KMS-11 (cell line): ENCODE measurements at regions not wholly inside any gene's neighbourhood (a gene's known extent, or its start where the extent isn't known, plus 50 kb on each side); places are given as distances from the start of the nearest gene placed in this dataset.

Experiments
- H2AFZ ChIP-seq: fragments of 200-600 bp; sonication (generic); 2 replicates; pipeline ENCODE4 v1.6.1; 2016; ENCODE audit warnings: antibody characterized with exemption, mixed run types, low read depth
- H3K27ac ChIP-seq: fragments of 200-600 bp; sonication (generic); 2 replicates; pipeline ENCODE4 v1.6.1; 2016; ENCODE audit warnings: mild to moderate bottlenecking, mixed run types
- H3K27me3 ChIP-seq: fragments of 200-600 bp; sonication (generic); 2 replicates; pipeline ENCODE4 v1.6.1; 2017; ENCODE audit warnings: mild to moderate bottlenecking, low read depth, mixed run types, moderate library complexity; ENCODE audit not compliant: insufficient read depth
- H3K36me3 ChIP-seq: fragments of 200-600 bp; sonication (generic); 2 replicates; pipeline ENCODE4 v1.6.1; 2017; ENCODE audit warnings: mild to moderate bottlenecking, mixed run types; ENCODE audit not compliant: insufficient read depth
- H3K4me1 ChIP-seq: fragments of 200-600 bp; sonication (generic); 2 replicates; pipeline ENCODE4 v1.6.1; 2016; ENCODE audit warnings: mild to moderate bottlenecking, low read depth, mixed run types; ENCODE audit not compliant: poor library complexity, severe bottlenecking
- H3K4me2 ChIP-seq: fragments of 200-600 bp; sonication (generic); 2 replicates; pipeline ENCODE4 v1.7.0; 2016; ENCODE audit warnings: mild to moderate bottlenecking, mixed run types
- H3K4me3 ChIP-seq: fragments of 200-600 bp; sonication (generic); IDR thresholded peaks from 2 replicates; pipeline ENCODE4 v1.6.1; 2017; ENCODE audit warnings: low read depth, low read length, mixed read lengths; ENCODE audit not compliant: insufficient read depth
- H3K79me2 ChIP-seq: fragments of 200-600 bp; sonication (generic); 2 replicates; pipeline ENCODE4 v1.6.1; 2016; ENCODE audit warnings: low read depth, mixed run types; ENCODE audit not compliant: insufficient read depth
- H3K9ac ChIP-seq: fragments of 200-600 bp; sonication (generic); 2 replicates; pipeline ENCODE4 v1.6.1; 2016; ENCODE audit warnings: mild to moderate bottlenecking, mixed run types
- H4K20me1 ChIP-seq: fragments of 200-600 bp; sonication (generic); 2 replicates; pipeline ENCODE4 v1.6.1; 2016; ENCODE audit warnings: mild to moderate bottlenecking, mixed run types; ENCODE audit not compliant: insufficient read depth
- TF ChIP-seq, protein P1 (sequence below): fragments of 200-600 bp; sonication (generic); conservative IDR thresholded peaks from 2 replicates; pipeline ENCODE4 v1.6.1; 2017; ENCODE audit warnings: low read depth, mild to moderate bottlenecking, antibody characterized with exemption, low read length, moderate library complexity, mixed read lengths

DNA sequence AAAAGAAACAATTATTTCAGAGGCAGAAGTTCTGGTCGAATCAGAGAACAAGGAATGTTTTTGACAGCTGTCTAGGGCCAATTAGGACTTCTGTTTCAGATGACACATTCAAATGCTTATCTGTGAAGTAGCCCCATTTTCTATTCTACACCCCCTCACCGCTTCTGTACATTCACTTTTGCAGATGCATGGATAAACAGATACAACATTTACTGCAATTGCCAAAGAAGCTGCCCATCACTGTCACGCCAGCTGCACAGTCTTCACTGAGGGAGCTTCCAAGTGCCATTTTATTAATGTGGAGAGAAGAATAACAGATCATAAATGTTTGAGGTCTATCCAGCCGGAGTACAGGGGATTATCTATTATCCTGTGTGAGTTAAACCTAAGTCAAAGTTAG is 426.8 kb upstream of the ARID1B start:
- H3K27ac ChIP-seq, result no peak overlapping the region
- no peaks in the 10 kb centered on the region for H4K20me1 ChIP-seq
- H3K36me3 ChIP-seq, result no peaks in the 10 kb centered on the region
- no peaks in the 10 kb centered on the region for H3K27me3 ChIP-seq
- no peaks in the 10 kb centered on the region for H3K79me2 ChIP-seq
- no peak overlapping the region for H3K9ac ChIP-seq
- TF ChIP-seq, protein P1, sequence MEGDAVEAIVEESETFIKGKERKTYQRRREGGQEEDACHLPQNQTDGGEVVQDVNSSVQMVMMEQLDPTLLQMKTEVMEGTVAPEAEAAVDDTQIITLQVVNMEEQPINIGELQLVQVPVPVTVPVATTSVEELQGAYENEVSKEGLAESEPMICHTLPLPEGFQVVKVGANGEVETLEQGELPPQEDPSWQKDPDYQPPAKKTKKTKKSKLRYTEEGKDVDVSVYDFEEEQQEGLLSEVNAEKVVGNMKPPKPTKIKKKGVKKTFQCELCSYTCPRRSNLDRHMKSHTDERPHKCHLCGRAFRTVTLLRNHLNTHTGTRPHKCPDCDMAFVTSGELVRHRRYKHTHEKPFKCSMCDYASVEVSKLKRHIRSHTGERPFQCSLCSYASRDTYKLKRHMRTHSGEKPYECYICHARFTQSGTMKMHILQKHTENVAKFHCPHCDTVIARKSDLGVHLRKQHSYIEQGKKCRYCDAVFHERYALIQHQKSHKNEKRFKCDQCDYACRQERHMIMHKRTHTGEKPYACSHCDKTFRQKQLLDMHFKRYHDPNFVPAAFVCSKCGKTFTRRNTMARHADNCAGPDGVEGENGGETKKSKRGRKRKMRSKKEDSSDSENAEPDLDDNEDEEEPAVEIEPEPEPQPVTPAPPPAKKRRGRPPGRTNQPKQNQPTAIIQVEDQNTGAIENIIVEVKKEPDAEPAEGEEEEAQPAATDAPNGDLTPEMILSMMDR, result no peak
- H3K4me1 ChIP-seq, result no peaks in the 10 kb centered on the region
- no peak overlapping the region for H2AFZ ChIP-seq
- no peak overlapping the region for H3K4me2 ChIP-seq
- no peak overlapping the region for H3K4me3 ChIP-seq

DNA sequence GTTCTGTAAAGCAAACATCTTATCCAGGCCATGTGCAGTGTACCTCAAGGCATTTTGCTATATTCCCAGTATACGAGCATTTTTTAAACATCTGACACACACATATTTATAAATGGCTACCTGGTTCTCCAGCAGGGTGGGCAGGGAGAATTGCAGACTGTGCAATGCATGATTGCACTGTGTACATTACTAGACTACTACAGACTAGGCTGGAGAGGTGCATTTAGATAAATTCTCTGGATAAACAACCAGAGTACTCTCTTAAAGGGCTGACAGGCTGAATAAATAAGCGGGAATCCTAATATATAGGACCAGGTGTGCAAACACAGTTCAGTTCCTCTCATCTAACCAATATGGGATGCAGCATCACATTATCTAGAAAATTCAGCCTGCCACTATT is 428.3 kb upstream of the ARID1B start:
- H3K4me3 ChIP-seq, result no peak overlapping the region
- TF ChIP-seq, protein P1, result no peak
- H2AFZ ChIP-seq, result no peak overlapping the region
- no peaks in the 10 kb centered on the region for H3K36me3 ChIP-seq
- no peak overlapping the region for H3K9ac ChIP-seq
- H3K27ac ChIP-seq, result no peak overlapping the region
- H3K27me3 ChIP-seq, result no peaks in the 10 kb centered on the region
- no peak overlapping the region for H3K4me2 ChIP-seq
- no peaks in the 10 kb centered on the region for H4K20me1 ChIP-seq
- no peaks in the 10 kb centered on the region for H3K4me1 ChIP-seq
- H3K79me2 ChIP-seq, result no peaks in the 10 kb centered on the region

DNA sequence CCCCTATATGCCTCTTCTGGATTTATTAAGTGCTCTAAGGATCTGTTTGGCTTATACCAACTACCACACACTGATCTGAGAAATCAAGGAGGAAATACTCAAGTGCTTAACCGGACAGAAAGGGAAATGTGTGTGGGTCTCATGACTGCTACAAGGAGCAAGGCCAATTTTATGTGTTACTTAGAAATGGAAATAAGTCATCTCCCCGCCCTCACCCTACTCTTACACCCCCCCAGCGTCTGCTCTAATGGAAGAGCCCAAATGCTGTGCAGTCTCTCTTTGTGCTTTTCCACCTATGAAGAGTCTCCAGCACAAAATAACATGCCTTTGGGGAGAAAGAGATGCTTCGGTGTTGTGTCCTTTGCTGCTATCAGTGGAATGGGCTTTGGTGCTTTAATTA is 428.8 kb upstream of the ARID1B start:
- Histone ChIP-seq H3K9ac (no peak overlapping the region), H2AFZ (no peak overlapping the region)
- TF ChIP-seq, protein P1, result no peak

DNA sequence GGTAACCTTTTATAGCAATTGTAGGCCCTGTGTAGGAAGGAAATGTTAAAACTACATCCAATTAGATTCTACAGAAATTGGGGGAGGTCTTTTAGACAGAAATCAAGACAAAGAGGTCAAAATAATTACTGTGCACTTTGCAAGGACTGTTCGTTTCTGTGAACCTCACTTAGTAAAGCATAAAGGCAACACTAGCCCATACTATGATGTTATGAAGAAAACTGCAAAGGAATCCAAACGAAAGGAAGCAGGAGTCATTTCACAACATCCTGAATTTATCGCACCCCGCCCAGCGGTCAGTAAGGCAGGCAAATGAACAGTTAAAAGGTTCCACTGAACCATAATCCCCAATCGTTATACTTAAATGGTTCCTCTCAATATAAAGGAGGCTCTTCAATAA is 429.5 kb upstream of the ARID1B start:
- Histone ChIP-seq H4K20me1 (no peaks in the 10 kb centered on the region), H3K4me1 (no peaks in the 10 kb centered on the region), H3K36me3 (no peaks in the 10 kb centered on the region), H3K27ac (no peak overlapping the region), H2AFZ (no peak overlapping the region), H3K79me2 (no peaks in the 10 kb centered on the region), H3K4me2 (no peak overlapping the region), H3K4me3 (no peak overlapping the region), H3K27me3 (no peaks in the 10 kb centered on the region), H3K9ac (no peak overlapping the region)
- TF ChIP-seq, protein P1, result no peak

More for the DNA sequence above, 428.8 kb upstream of the ARID1B start:
- no peaks in the 10 kb centered on the region for H3K79me2 ChIP-seq
- H3K4me3 ChIP-seq, result no peak overlapping the region
- no peaks in the 10 kb centered on the region for H3K27me3 ChIP-seq
- H3K4me1 ChIP-seq, result no peaks in the 10 kb centered on the region
- no peaks in the 10 kb centered on the region for H3K36me3 ChIP-seq
- no peak overlapping the region for H3K4me2 ChIP-seq
- H3K27ac ChIP-seq, result no peak overlapping the region
- no peaks in the 10 kb centered on the region for H4K20me1 ChIP-seq
